Colon (tissue), 2 donors: ENCODE measurements at regions not wholly inside any gene's neighbourhood (a gene's known extent, or its start where the extent isn't known, plus 50 kb on each side); places are given as distances from the start of the nearest gene placed in this dataset.
"Not testable (repeated sequence)": the region's sequence is repeated elsewhere in the genome, so short reads cannot be mapped to it uniquely, and the experiment has no call there.

ENCODE experiments used
- FAIRE-seq: peaks from 2 replicates; lab custom pipeline; 2012; peaks lifted over from hg19 to GRCh38; lab: Jason Lieb, UNC
- donor health status: control.
- donor health status: control.

GRCh38 chr9:39674437-39675210 lies 319.2 kb downstream of the SPATA31A1 start:
- not testable (repeated sequence) for FAIRE-seq

DNA sequence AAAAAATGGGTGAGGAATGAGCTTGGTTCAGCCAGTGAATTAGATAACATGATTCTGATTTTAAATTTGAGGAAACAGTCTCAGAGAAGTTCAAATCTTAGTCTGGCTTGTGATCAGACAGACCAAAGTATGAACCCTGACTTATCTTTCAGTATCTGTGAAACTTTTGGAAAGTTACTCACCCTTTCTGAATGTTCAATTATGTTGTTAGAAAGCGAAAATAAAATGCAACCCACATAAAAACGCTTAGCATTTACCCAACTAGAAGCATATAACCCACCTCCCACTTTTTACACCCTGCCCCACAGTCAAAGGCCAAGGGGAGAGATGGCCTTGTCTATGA lies 319.7 kb downstream of the SPATA31A1 start:
- not testable (repeated sequence) for FAIRE-seq

GRCh38 chr9:39678534-39679263 lies 323.2 kb downstream of the SPATA31A1 start:
- FAIRE-seq, result not testable (repeated sequence)

- FAIRE-seq, result not testable (repeated sequence)
Measured at GRCh38 chr9:39680694-39681401, 325.4 kb downstream of the SPATA31A1 start.

GRCh38 chr9:39728862-39729261 lies 373.4 kb downstream of the SPATA31A1 start:
- not testable (repeated sequence) for FAIRE-seq

DNA sequence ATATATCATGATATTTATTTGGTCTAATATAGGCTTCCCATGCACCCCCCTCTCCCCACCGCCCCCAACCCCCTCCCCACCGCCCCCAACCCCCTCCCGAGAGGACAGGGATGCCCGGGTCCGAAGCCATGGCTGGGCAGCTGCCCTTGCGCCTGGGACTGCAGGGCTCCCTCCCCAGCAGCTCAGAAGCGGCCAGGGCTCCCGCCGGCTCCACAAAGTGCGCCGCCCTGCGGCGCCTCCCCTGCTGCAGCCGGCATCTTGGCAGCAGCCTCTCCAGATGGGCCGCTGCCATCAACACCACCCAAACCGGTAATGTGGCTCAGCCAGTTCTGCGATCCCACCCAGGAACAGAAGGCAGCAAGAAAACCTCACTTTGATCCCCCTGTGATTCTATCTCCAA lies 389.4 kb downstream of the SPATA31A1 start:
- not testable (repeated sequence) for FAIRE-seq

DNA sequence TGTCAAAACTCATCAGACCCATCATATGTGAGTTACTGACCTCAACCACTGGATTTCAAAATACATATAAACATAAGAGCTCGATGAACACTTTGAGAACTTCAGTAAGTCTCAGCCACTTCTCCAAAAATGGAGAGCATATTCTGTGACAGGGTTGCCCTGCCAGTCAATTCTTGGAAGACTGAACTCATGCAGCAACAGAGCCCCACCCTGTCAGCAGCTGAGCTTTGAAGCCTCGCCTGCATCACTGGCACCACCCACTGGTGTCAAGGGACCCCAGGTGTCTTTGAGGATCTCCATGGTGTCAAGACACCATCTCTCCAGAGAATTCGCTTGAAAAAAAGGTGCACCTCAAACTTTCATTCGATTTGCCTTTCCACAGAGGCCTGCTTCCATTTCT lies 420.1 kb downstream of the SPATA31A1 start:
- not testable (repeated sequence) for FAIRE-seq

- FAIRE-seq, result not testable (repeated sequence)
Measured at GRCh38 chr9:39791356-39791755, 435.9 kb downstream of the SPATA31A1 start.

DNA sequence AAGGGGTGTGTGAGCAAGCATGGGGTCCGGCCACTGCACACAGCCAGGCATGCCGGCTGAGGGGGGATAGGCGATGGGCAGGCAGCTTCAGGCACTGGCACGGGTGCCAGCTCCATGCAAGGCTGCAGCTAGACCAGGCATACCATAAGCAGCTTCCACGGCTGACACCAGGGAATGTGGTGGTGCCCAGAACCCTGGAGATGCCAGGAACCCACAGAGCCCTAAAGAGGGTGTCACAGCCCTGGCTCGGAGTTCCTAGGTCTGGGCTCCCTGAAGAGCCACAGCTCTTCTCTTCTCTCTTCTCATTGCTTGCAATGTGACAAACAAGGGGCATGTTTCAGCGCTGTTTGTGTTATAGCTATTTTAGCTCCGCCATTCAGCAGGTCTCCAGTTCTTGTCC lies 442.5 kb downstream of the SPATA31A1 start:
- FAIRE-seq, result not testable (repeated sequence)

DNA sequence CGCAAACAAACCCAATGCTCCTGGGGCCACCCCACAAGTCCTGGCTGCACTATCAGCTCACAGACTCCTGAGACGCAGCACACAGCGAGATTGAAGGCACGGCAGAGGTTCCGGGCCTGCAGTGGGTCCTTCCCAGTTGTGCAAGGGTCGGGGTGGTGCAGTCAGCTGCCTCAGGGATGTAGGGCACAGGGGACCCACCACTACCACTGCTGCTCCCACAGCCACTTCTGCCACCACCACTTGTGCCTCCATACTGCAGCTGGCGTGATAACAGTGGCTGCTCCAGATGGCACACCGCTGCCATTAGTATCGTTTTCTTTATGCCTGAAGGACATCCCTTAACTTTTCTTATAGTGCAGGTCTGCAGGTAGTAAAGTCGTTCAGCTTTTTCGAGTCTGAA lies 443.8 kb downstream of the SPATA31A1 start:
- FAIRE-seq, result not testable (repeated sequence)

GRCh38 chr9:39802561-39802960 lies 447.1 kb downstream of the SPATA31A1 start:
- not testable (repeated sequence) for FAIRE-seq

DNA sequence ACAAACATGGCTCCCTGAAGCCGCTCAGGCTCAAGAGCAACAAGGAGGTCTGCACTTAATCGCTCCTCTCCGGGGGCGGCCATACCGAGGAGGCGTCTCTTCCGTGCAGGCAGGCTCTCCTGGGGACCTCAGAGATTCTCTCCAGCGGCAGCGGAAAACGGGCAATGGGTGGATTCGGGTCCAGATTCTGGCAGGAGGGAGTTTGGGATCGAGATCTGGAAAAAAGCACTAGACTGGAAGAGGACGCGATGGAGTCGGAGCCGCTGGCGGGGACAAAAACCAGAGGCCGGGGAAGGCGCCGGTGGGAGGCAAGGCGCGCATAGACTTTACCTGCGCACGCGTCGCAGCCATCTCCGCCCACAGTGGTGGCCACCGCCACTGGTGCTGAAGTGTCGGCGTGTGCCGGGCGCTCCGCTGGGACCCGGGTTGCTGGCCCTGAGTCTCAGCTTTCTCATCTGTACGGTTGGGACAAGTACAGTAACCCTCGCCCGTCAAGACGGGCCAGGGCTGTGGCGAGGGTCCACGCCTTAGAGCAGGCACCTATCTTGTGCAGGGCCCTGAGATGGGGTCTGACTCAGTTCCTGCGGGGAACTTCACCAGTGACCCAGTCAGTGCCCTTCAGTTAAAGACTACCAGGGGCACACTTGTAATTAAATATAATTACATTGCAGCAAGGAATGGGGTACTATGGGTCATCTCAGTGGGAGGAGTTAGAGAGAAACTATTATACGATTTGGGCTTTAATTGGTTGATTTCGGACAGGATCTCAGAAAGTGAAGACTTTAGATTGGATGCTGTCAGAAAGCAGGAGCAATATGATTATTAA lies 454.1 kb downstream of the SPATA31A1 start:
- FAIRE-seq, result not testable (repeated sequence)

GRCh38 chr9:39810401-39810800 lies 454.9 kb downstream of the SPATA31A1 start:
- FAIRE-seq, result not testable (repeated sequence)

- peak; percentile 73 for FAIRE-seq
Measured at GRCh38 chr9:39811615-39812014, 456.1 kb downstream of the SPATA31A1 start.

DNA sequence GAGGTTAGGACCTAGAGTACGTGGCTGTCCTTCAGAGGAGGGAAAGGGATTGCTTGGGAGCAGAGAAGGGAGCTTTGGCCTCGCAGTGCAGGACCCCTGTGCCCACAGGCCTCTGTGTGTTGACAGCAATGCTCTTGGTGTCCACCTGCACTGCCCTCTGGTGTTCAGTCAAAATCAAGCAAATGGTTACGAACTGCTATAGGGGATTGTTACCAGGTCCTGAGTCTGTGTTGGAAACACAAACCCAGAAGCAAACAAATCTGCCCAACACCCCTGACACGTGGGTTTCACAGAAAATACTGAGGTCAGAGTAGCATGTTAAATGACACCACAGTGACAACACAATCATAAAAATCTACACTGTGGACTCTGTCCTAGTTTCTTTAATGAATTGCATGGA lies 473.0 kb downstream of the SPATA31A1 start:
- not testable (repeated sequence) for FAIRE-seq
